H1 (cell line): ENCODE measurements at regions not wholly inside any gene's neighbourhood (a gene's known extent, or its start where the extent isn't known, plus 50 kb on each side); places are given as distances from the start of the nearest gene placed in this dataset.

Experiments used
- CTCF ChIA-PET: fragments of 300-600 bp; sonication (Branson Sonifier 250); formaldehyde crosslinking; loops from one replicate; lab custom pipeline; 2021; ENCODE audit not compliant: partially characterized antibody; lab: Charles Lee
- POLR2A ChIA-PET: fragments of 300-600 bp; sonication (Branson Sonifier 250); formaldehyde crosslinking; loops from one replicate; lab custom pipeline; 2021; ENCODE audit warnings: inconsistent platforms; ENCODE audit not compliant: partially characterized antibody; lab: Charles Lee
- DNase-seq, 2 experiments: peaks; one replicate each; pipeline versions ENCODE4 v3.0.0 to v3.0.0-alpha.2; 2010 to 2022; ENCODE audit warnings: low spot score in 2 of 2, low read depth in 1 of 2, mixed read lengths in 1 of 2
- FAIRE-seq: peaks from 2 replicates; lab custom pipeline; 2011; peaks lifted over from hg19 to GRCh38; lab: Jason Lieb, UNC
- H2AFZ ChIP-seq: 2 replicates; pipeline ENCODE4 v1.8.1; 2012; ENCODE audit warnings: low read length, inconsistent platforms
- H2AK5ac ChIP-seq: 2 replicates; pipeline ENCODE4 v1.6.1; 2013; ENCODE audit warnings: low read depth, low read length
- H2BK120ac ChIP-seq: replicated peaks from 2 replicates; pipeline ENCODE3; 2013; ENCODE audit warnings: low read depth, low read length, inconsistent platforms
- H2BK12ac ChIP-seq: 2 replicates; pipeline ENCODE4 v1.6.1; 2013; ENCODE audit warnings: low read depth, low read length
- H2BK15ac ChIP-seq: 2 replicates; pipeline ENCODE4 v1.6.1; 2013; ENCODE audit warnings: low read length
- H2BK20ac ChIP-seq: 2 replicates; pipeline ENCODE4 v1.6.1; 2013; ENCODE audit warnings: low read length
- H2BK5ac ChIP-seq: 2 replicates; pipeline ENCODE4 v1.6.1; 2013; ENCODE audit warnings: low read depth, low read length
- H3K14ac ChIP-seq: 2 replicates; pipeline ENCODE4 v1.6.1; 2013; ENCODE audit warnings: inconsistent platforms; ENCODE audit not compliant: insufficient read length
- H3K18ac ChIP-seq: 2 replicates; pipeline ENCODE4 v1.6.1; 2013; ENCODE audit warnings: low read length; ENCODE audit errors: extremely low read depth
- H3K23ac ChIP-seq: 2 replicates; pipeline ENCODE4 v1.6.1; 2013; ENCODE audit warnings: inconsistent platforms; ENCODE audit not compliant: insufficient read length
- H3K23me2 ChIP-seq: 2 replicates; pipeline ENCODE4 v1.6.1; 2013; ENCODE audit warnings: low read depth, low read length
- H3K27ac ChIP-seq: 2 replicates; pipeline ENCODE4 v1.6.1; 2011; ENCODE audit warnings: low read depth, low read length, inconsistent platforms
- H3K27me3 ChIP-seq, 4 experiments: replicated peaks in 1 of 4; 1 replicate in 1 of 4; 2 replicates in 3 of 4; pipeline versions ENCODE4 v1.6.1 to v1.8.1; 2011 to 2013; ENCODE audit warnings: low read length in 3 of 4, mild to moderate bottlenecking in 3 of 4, inconsistent platforms in 2 of 4, mixed read lengths in 2 of 4, moderate library complexity in 1 of 4; ENCODE audit not compliant: control insufficient read depth in 3 of 4, insufficient read depth in 3 of 4; ENCODE audit errors: extremely low read depth in 1 of 4
- H3K36me3 ChIP-seq, 4 experiments: 2 replicates each; pipeline versions ENCODE4 v1.6.1 to v1.8.1; 2011 to 2013; ENCODE audit warnings: mild to moderate bottlenecking in 4 of 4, low read length in 3 of 4, moderate library complexity in 2 of 4, control low read depth in 1 of 4, inconsistent platforms in 1 of 4; ENCODE audit not compliant: insufficient read depth in 4 of 4, control insufficient read depth in 2 of 4
- H3K4ac ChIP-seq: replicated peaks from 2 replicates; pipeline ENCODE3; 2013; ENCODE audit warnings: low read length, low read depth, mixed read lengths, inconsistent platforms; ENCODE audit not compliant: insufficient read length
- H3K4me1 ChIP-seq, 4 experiments: replicated peaks in 1 of 4; 1 replicate in 1 of 4; 2 replicates in 3 of 4; pipeline versions ENCODE4 v1.6.1 to v1.8.1; 2011 to 2013; ENCODE audit warnings: low read length in 3 of 4, inconsistent platforms in 2 of 4, mixed read lengths in 1 of 4; ENCODE audit not compliant: insufficient read depth in 4 of 4, control insufficient read depth in 3 of 4
- H3K4me2 ChIP-seq, 2 experiments: 2 replicates each; pipeline versions ENCODE4 v1.6.1 to v1.8.1; 2011 to 2013; ENCODE audit warnings: low read depth in 2 of 2, low read length in 2 of 2, control low read depth in 1 of 2, inconsistent platforms in 1 of 2, mild to moderate bottlenecking in 1 of 2; ENCODE audit not compliant: insufficient read depth in 1 of 2
- H3K4me3 ChIP-seq, 4 experiments: fragments of 200-600, 300-600 bp in 1 of 4; sonication (generic), shearing (Covaris generic), sonication (Bioruptor Twin) in 1 of 4; 2 replicates each; pipeline versions ENCODE4 v1.5.1 to v1.8.1; 2011 to 2016; ENCODE audit warnings: low read length in 4 of 4, low read depth in 3 of 4, control low read depth in 2 of 4, inconsistent platforms in 2 of 4, mild to moderate bottlenecking in 2 of 4, mixed read lengths in 1 of 4, moderate library complexity in 1 of 4; ENCODE audit not compliant: insufficient read depth in 2 of 4; ENCODE audit errors: extremely low read depth in 1 of 4
- H3K56ac ChIP-seq: replicated peaks from 2 replicates; pipeline ENCODE3; 2013; ENCODE audit warnings: low read depth, mild to moderate bottlenecking, mixed read lengths, low read length, inconsistent platforms; ENCODE audit not compliant: insufficient read length
- H3K79me1 ChIP-seq: 2 replicates; pipeline ENCODE4 v1.6.1; 2013; ENCODE audit warnings: low read depth, low read length, control low read depth
- H3K79me2 ChIP-seq, 2 experiments: 2 replicates each; pipeline versions ENCODE4 v1.6.1 to v1.8.1; 2012 to 2013; ENCODE audit warnings: low read length in 2 of 2, mild to moderate bottlenecking in 2 of 2, inconsistent platforms in 1 of 2; ENCODE audit not compliant: insufficient read depth in 2 of 2, control insufficient read depth in 1 of 2
- H3K9ac ChIP-seq, 4 experiments: replicated peaks in 1 of 4; 1 replicate in 1 of 4; 2 replicates in 3 of 4; pipeline versions ENCODE4 v1.6.1 to v1.8.1; 2011 to 2013; ENCODE audit warnings: low read depth in 3 of 4, low read length in 3 of 4, control low read depth in 2 of 4, mild to moderate bottlenecking in 2 of 4, moderate library complexity in 2 of 4, inconsistent platforms in 1 of 4; ENCODE audit errors: extremely low read depth in 1 of 4
- H3K9me3 ChIP-seq, 2 experiments: 2 replicates each; pipeline versions ENCODE4 v1.6.1 to v1.8.1; 2012 to 2013; ENCODE audit warnings: mild to moderate bottlenecking in 2 of 2, moderate library complexity in 2 of 2, control low read depth in 1 of 2, inconsistent platforms in 1 of 2, low read depth in 1 of 2, low read length in 1 of 2, mixed read lengths in 1 of 2; ENCODE audit not compliant: insufficient read depth in 2 of 2
- H4K20me1 ChIP-seq, 2 experiments: replicated peaks in 1 of 2; 2 replicates each; pipeline versions ENCODE3 to v1.8.1; 2011 to 2013; ENCODE audit warnings: inconsistent platforms in 2 of 2, low read length in 2 of 2, mild to moderate bottlenecking in 1 of 2; ENCODE audit not compliant: insufficient read depth in 2 of 2, control insufficient read depth in 1 of 2
- H4K5ac ChIP-seq: 2 replicates; pipeline ENCODE4 v1.6.1; 2013; ENCODE audit warnings: low read length, low read depth, mixed read lengths, inconsistent platforms; ENCODE audit not compliant: insufficient read length
- H4K8ac ChIP-seq: 2 replicates; pipeline ENCODE4 v1.8.0; 2013; ENCODE audit warnings: mild to moderate bottlenecking, moderate library complexity, low read length, inconsistent platforms; ENCODE audit not compliant: insufficient read depth; ENCODE audit errors: extremely low read depth
- H4K91ac ChIP-seq: replicated peaks from 2 replicates; pipeline ENCODE3; 2013; ENCODE audit warnings: low read length, mixed read lengths, inconsistent platforms; ENCODE audit not compliant: insufficient read length
- CEBPB ChIP-seq: IDR thresholded peaks from 2 replicates; pipeline ENCODE4 v1.6.1; 2012; ENCODE audit warnings: low read depth, low read length
- EP300 ChIP-seq, 2 experiments: IDR thresholded peaks; 1 replicate in 1 of 2; 2 replicates in 1 of 2; pipeline ENCODE4 v1.6.1; 2011 to 2012; ENCODE audit warnings: low read depth in 2 of 2, low read length in 2 of 2, mild to moderate bottlenecking in 2 of 2, borderline replicate concordance in 1 of 2, inconsistent platforms in 1 of 2, moderate library complexity in 1 of 2
- SP2 ChIP-seq: IDR thresholded peaks from 2 replicates; pipeline ENCODE4 v1.6.1; 2012; ENCODE audit warnings: mild to moderate bottlenecking, low read length, inconsistent platforms
- TAF7 ChIP-seq: optimal IDR thresholded peaks from 2 replicates; pipeline ENCODE3; 2011; ENCODE audit warnings: low read depth, mild to moderate bottlenecking, inconsistent platforms, low read length, moderate library complexity, borderline replicate concordance
- WGBS, 2 experiments: shearing (Covaris generic) in 1 of 2; methylation state at CpG; one replicate each; pipeline versions ENCODE4 v1.1.6 to v1.1.7; 2013 to 2015; ENCODE audit warnings: low lambda C conversion rate in 2 of 2, mixed read lengths in 2 of 2, inconsistent platforms in 1 of 2, low coverage in 1 of 2, missing lambda C conversion rate in 1 of 2; ENCODE audit not compliant: insufficient replicate concordance in 2 of 2, insufficient coverage in 1 of 2, insufficient read length in 1 of 2; ENCODE audit errors: extremely low coverage in 1 of 2, missing lambda C conversion rate in 1 of 2; 5-methylcytosine and 5-hydroxymethylcytosine counted together
- TF ChIP-seq, protein P1 (sequence below): IDR thresholded peaks from 2 replicates; pipeline ENCODE4 v1.6.1; 2012; ENCODE audit warnings: inconsistent platforms
- TF ChIP-seq, protein P2 (sequence below), 3 experiments: IDR thresholded peaks; 1 replicate in 2 of 3; 2 replicates in 1 of 3; pipeline versions ENCODE4 v1.5.1 to v1.6.1; 2011; ENCODE audit warnings: low read length in 3 of 3, mild to moderate bottlenecking in 3 of 3, inconsistent platforms in 2 of 3, low read depth in 1 of 3, moderate library complexity in 1 of 3; ENCODE audit not compliant: insufficient read depth in 1 of 3; ENCODE audit errors: control extremely low read depth in 1 of 3

DNA sequence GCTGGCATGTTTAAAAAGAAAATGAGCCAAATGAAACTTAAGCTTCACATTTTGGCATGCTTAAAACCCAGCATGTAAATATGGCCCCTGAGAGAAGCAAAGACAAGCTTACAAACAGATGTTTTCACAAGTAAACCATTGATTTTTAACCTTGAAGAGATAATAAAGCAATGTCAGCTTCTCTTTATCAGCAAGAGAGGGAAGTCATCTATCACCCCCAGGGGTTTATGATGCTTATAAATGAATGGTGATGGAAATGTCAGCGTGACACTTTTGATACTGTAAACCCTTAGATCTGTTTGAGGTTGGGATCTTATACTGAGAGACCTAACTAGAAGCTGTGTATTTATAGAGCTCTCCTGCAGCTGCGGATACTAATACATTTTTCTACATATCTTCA is 471.3 kb downstream of the PLA2G4A start:
- no peak overlapping the region for H3K56ac ChIP-seq
- no peaks in the 10 kb centered on the region for H3K4me1 ChIP-seq
- H3K27me3 ChIP-seq = no peaks in the 10 kb centered on the region
- no peak overlapping the region for H2AK5ac ChIP-seq
- POLR2A ChIA-PET = no interaction called here
- no peaks in the 10 kb centered on the region for H3K23me2 ChIP-seq
- no peak overlapping the region for H2BK15ac ChIP-seq
- no peak overlapping the region for H3K23ac ChIP-seq
- H4K20me1 ChIP-seq = no peaks in the 10 kb centered on the region
- no peaks in the 10 kb centered on the region for H3K9me3 ChIP-seq
- H4K91ac ChIP-seq = no peak overlapping the region
- H3K14ac ChIP-seq = no peak overlapping the region
- no peak overlapping the region for H3K4ac ChIP-seq
- no peak overlapping the region for H3K27ac ChIP-seq
- FAIRE-seq = no peak
- CTCF ChIA-PET = no interaction called here
- TF ChIP-seq EP300 (IDR thresholded peaks at IDR 0.05; ENCODE audit: borderline replicate concordance in 1 of 2, low read depth in 2 of 2, low read length in 2 of 2) (no peak), CEBPB (no peak), TAF7 (no peak), SP2 (no peak)
- TF ChIP-seq, protein P1, sequence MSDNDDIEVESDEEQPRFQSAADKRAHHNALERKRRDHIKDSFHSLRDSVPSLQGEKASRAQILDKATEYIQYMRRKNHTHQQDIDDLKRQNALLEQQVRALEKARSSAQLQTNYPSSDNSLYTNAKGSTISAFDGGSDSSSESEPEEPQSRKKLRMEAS = no peak
- TF ChIP-seq, protein P2, sequence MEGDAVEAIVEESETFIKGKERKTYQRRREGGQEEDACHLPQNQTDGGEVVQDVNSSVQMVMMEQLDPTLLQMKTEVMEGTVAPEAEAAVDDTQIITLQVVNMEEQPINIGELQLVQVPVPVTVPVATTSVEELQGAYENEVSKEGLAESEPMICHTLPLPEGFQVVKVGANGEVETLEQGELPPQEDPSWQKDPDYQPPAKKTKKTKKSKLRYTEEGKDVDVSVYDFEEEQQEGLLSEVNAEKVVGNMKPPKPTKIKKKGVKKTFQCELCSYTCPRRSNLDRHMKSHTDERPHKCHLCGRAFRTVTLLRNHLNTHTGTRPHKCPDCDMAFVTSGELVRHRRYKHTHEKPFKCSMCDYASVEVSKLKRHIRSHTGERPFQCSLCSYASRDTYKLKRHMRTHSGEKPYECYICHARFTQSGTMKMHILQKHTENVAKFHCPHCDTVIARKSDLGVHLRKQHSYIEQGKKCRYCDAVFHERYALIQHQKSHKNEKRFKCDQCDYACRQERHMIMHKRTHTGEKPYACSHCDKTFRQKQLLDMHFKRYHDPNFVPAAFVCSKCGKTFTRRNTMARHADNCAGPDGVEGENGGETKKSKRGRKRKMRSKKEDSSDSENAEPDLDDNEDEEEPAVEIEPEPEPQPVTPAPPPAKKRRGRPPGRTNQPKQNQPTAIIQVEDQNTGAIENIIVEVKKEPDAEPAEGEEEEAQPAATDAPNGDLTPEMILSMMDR (IDR thresholded peaks at IDR 0.05; ENCODE audit: control extremely low read depth in 1 of 3, insufficient read depth in 1 of 3, low read depth in 1 of 3, low read length in 3 of 3) = no peak
- no peak overlapping the region for H3K9ac ChIP-seq
- H3K18ac ChIP-seq = no peak overlapping the region
- no peak overlapping the region for H2BK5ac ChIP-seq
- H4K5ac ChIP-seq = no peak overlapping the region
- H2AFZ ChIP-seq = no peak overlapping the region
- no peaks in the 10 kb centered on the region for H3K79me2 ChIP-seq
- H3K4me2 ChIP-seq = no peak overlapping the region
- H2BK120ac ChIP-seq = no peak overlapping the region
- H3K79me1 ChIP-seq = no peaks in the 10 kb centered on the region
- H3K4me3 ChIP-seq = no peak overlapping the region
- 69% methylated on average over 2 of the region's 2 CpGs; no CpG with 5 or more reads in 1 of the 2 experiments for WGBS, 2 experiments
- DNase-seq = no peak
- no peaks in the 10 kb centered on the region for H3K36me3 ChIP-seq
- no peak overlapping the region for H2BK20ac ChIP-seq
- H2BK12ac ChIP-seq = no peak overlapping the region
- no peak overlapping the region for H4K8ac ChIP-seq
